ENCODE measurements at regions not wholly inside any gene's neighbourhood (a gene's known extent, or its start where the extent isn't known, plus 50 kb on each side); places are given as distances from the start of the nearest gene placed in this dataset.
A peak's percentile ranks its signal among the peaks of the same experiment; 100 is the strongest.

- DNase-seq: no peak
Measured at GRCh38 chr5:175103746-175104145, 340.2 kb downstream of the DRD1 start.

DNA sequence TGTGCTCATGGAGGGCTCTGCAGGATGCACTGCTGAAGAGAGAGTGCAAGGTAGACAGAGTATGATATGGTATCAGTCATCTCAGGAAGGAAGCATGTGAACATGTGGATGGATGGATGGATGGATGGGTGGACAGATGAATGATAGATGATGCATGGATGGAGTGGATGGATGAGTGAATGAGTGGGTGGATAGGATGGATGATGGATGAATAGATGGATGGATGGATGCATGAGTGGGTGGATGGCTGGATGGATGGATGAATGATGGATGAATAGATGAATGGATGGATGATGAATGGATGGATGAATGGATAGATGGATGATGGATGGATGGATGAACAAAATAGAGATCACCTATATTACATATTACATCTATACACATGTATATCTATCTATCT lies 341.3 kb downstream of the DRD1 start:
- DNase-seq: no peak

- DNase-seq: no peak
Measured at GRCh38 chr5:175098301-175098700, 345.7 kb downstream of the DRD1 start.

DNA sequence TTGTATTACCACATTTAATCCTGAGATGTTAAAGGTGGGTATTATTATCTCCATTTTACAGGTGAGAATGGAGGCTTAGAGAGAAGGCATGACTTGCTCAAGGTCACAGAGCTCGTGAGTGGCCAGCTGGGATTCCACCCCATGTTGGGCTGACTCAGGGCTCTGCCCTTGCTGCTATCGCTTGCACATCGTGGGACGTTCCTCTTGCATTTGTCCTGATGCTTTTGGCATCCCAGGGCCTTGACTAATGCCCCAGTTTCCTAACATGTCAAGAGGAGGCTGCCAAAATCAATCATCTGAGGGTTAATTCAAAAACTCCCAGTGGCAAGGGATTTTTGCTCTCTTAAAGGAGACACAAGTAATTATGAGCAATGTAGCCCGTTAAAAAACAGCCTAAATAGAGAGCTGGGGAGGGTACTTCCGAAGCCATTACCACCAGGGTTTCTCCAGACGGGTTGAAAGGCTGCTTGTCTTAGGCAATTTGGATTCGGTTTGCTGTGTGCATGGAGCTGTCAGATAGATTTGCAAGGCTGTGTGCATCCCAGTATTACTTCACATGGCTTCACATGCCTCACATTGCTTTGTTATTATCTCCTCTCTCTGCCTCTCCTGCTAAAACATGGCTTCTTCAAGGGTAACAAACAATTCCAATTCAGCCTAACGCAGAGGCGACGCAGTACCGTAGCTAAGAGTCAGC lies 347.4 kb downstream of the DRD1 start:
- DNase-seq: no peak

DNA sequence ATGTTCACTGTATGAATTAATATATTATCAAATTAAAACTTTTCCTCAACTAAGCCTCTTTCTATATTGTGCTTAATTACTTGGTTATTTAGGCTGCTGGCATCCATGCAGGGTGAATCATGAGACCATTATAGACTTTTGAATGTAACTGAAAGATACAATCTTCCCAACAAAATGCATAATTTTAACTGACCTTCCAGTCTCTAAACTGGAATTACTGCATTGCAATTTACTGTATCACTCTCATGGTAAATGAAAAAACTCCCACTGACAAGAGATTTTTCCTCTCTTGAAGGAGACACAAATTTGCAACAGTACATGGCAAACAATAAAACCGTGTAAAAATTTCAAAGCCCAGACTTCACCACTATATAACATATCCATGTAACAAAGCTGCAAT lies 349.5 kb downstream of the DRD1 start:
- no peak for DNase-seq

- no peak for DNase-seq
Measured at GRCh38 chr5:175092691-175093090, 351.3 kb downstream of the DRD1 start.

DNA sequence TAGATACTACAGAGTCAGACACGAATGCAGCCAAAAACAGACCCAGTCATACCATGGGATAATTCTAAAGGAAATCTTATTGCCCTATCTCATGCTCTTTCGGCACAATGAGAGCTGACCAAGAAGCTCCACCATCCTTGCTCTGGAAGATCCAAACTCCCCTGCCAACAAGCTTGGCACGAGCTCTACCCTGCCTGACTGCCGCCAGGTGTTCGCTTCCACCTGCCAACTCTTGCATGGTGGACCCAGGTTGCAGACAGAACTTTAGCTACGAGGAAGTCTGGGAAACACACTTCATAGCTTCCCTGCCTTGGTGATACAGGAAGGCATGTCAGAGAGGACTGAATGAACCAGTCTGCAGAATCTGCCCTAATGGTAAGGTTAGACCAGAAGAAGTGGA lies 355.0 kb downstream of the DRD1 start:
- no peak for DNase-seq

GRCh38 chr5:175082866-175083590 lies 358.6 kb downstream of the MSX2 start:
- DNase-seq: no peak

DNA sequence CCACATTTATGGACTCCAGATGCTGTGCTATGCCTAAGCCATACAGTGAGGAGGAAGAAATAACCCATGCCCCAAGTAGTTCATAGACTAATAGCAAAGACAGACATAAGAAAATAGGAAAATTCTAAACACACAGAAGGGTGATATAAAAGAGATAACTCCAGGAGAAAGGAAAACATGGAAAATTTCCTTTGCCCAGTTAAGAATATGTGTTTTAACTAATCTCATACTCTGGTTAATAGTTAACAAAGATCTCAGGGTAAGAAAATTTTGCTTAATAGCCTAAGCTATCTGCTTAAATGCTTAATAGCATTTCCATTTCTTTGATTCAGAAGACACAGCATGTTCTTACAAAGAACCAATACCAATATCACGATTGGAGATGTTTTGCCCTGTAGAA lies 358.0 kb downstream of the MSX2 start:
- DNase-seq: no peak

DNA sequence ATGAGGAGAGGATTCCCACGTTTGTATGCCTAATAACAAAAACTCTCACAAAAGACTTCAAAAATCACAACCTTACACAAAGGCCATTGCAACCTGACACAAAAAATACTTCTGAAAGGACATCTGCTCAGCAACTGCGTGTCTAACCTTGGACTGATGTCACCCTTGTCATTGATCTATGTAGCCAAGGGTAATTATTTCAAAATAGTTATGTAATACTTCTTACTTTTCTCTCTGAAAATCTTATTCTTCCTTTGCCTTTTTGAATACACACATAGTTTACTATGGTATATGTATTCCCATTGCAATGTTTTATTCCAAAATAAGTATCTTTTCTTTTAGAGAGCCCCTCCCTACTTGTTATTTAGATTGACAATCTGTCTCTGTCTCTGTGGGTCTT lies 355.3 kb downstream of the MSX2 start:
- DNase-seq: no peak

DNA sequence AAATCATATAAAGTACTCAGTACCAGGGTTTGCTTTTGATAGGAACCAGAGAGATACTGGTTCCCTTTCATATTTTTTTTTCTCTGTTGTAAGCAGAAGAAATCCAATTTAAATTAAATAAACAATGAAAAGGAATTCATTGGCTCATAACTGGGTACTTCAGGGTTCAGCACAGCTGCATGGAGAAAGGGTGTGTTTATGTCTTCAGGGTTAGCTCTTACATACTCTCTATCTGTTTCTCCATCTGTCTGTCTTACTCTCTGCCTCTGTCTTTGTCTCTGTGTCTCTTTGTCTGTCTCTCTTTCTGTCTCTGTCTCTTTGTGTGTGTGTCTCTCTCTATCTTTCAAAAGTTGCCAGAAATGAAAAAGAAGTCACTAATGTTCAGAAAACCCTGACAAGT lies 345.9 kb downstream of the MSX2 start:
- DNase-seq: no peak

- DNase-seq: no peak
Measured at GRCh38 chr5:175060257-175060656, 335.9 kb downstream of the MSX2 start.

DNA sequence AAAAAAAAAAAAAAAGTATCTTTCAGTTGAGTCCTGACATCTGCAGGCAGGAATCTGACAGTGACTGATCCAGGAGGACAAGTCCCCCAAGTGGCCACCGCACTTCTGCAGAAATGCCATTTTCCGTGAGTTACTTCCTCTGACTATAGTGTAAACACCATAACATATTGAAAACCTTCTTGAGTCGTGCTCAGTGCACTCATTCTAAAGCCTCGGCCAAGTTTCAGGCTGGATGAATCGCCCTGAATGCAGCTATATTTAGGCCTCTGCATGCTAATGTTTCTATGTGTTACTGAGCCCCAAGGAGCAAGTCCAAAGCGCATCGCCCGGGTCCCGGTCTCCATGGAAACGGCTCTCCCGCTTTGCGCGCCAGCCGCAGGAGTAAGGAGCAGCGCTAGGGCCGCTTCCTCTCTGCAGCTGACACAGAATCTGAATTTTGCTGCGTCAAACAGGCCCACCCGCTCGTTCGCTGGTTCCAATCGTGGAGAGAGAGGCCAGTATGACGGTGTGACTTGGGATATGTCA lies 335.4 kb downstream of the MSX2 start:
- DNase-seq: no peak

DNA sequence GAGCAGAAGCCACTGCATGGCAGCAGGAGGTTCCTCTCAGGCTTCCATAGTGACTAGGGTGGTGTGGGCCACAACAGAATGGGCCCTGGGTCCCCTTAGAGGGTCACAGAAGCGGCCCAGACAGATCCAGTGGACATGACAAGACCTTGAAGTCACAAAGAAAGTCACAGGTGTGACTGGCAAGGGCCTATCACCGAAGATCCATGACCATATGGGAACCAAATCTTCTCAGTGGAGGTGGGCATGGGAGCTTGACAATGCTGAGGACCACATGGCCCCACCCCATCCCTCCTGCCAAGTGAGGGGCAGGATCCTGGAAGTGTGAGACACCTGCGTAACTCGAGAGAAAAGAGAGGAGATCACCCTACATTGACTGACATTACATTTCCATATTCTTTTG lies 332.4 kb downstream of the MSX2 start:
- no peak for DNase-seq

DNA sequence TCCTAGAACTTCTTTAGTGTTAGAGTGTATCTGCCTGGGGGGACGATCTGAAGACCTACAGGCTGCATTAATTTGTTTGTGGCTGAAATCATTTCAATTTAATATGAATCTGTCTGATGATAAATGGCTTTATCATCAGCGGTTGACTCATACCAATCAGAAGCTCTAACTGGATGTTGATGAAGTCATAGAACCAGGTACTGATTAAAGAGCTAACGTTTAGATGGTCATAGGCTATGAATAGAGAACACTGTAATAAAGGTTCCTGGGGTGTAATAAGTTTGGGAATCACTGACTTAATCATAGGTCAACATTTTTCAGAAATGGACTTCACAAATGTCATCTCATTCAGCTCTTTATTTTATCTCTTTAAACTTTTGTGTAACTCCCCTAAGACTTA lies 329.9 kb downstream of the MSX2 start:
- no peak for DNase-seq

DNA sequence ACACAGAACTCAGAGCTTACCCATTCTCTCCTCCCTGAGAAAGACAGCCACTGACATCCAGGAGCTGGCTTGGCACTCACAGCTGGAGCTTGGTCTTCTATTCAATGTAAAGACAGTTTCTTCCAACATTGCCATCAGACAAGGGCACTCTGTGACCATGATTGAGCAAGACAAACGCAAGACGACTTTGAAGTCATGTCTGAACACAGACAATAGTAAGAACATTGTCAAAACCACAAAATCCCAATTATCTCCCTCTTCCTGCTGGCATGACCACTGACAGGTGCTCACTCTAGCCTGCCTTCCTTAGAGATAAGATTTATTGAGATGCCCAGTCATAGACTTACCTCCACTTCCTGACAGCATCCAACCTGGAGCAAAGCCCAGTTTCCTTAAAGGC lies 328.0 kb downstream of the MSX2 start:
- DNase-seq: no peak

- DNase-seq: no peak
Measured at GRCh38 chr5:175047048-175047447, 322.7 kb downstream of the MSX2 start.

GRCh38 chr5:175045820-175046219 lies 321.4 kb downstream of the MSX2 start:
- DNase-seq: no peak

- DNase-seq: no peak
Measured at GRCh38 chr5:175037820-175038219, 313.4 kb downstream of the MSX2 start.

DNA sequence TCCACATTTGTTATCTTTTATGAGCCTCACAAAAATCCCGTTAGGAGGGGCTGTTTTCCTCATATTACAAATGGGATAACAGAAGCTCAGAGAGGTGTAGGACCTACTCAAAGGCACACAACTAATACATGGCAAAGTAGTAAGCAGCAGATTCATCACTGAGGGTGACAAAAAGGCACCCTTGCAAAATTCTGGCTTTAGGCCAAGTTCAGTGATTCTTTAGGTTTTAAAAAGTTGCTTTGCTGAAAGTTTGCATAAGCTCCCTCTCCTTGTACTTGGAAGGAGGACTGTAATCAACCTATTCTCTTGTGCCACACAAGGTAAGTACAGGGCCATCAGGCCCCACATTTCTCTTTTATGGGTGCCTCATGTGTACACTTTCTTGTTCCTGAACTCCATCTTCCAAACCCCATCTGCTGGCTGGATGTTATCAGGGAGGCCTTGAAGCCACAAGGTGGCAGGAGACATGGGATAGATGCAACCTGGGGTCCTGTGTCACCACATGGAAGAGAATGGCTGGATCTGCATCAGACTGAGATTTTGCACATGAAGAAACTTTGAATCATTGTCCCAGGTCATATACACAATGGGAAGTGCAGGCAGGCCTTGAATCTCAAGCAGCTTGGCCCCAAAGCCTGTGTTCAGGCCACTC lies 311.6 kb downstream of the MSX2 start:
- no peak for DNase-seq

DNA sequence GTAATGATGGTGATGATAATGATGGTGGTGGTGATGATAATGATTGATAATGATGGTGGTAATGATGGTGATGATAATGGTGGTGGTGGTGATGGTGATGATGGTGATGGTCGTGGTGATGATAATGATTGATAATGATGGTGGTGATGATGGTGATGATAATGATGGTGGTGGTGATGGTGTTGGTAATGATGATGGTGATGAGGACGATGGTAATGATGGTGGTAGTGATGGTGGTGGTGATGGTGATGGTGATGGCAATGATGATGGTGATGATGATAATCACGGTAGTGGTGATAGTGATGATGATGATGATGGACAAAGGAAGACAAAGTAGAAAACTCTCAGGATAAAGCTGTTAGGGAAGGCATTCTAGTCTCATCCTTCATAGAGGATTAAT lies 310.5 kb downstream of the MSX2 start:
- DNase-seq: no peak

- DNase-seq: no peak
Measured at GRCh38 chr5:175032741-175033151, 308.4 kb downstream of the MSX2 start.

GRCh38 chr5:175032013-175032412 lies 307.6 kb downstream of the MSX2 start:
- no peak for DNase-seq

- DNase-seq: peak; percentile 75
Measured at GRCh38 chr5:175027390-175027789, 303.0 kb downstream of the MSX2 start.

All from OCI-M1 (cell line).